NCI-H1417 treated with DMSO at 0.1 percent for 48 hours (cell line): ENCODE measurements at regions not wholly inside any gene's neighbourhood (a gene's known extent, or its start where the extent isn't known, plus 50 kb on each side); places are given as distances from the start of the nearest gene placed in this dataset.

Experiments used
- DNase-seq: peaks from one replicate; lab custom pipeline; 2025; lab: John Stamatoyannopoulos, UW

GRCh38 chrX:4878640-4879039, 1165.2 kb upstream of the PRKX start:
- no peak for DNase-seq

- no peak for DNase-seq
Measured at GRCh38 chrX:4876268-4876667, 1162.8 kb upstream of the PRKX start.

- DNase-seq = no peak
Measured at GRCh38 chrX:4851534-4851933, 1138.1 kb upstream of the PRKX start.

GRCh38 chrX:4850312-4850711, 1136.9 kb upstream of the PRKX start:
- no peak for DNase-seq

GRCh38 chrX:4844376-4844775, 1130.9 kb upstream of the PRKX start:
- no peak for DNase-seq

DNA sequence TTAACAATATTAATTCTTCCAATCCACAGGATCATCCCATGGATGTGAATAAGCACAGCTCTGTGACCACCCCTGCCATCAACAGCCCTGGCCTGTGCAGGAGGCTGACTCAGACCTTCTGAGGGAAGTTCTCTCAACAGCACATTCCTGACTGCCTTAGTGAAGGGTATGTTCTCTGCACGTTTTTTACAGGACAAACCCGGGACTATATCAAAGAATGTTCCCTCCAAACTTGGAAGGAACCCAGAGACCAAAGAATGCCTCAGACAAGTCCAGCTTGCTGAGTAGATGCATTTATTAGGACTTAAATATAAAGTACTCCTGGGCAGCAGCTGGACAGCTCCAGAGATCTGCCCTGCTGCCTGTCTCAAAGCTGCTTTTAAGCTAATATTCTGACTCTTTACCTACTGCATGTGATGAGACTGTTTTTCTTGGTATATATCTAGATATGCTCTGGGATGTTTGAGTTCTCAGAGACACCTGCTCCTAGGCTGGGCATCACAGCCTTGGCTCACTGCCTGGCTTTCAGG, 1127.8 kb upstream of the PRKX start:
- DNase-seq = no peak

DNA sequence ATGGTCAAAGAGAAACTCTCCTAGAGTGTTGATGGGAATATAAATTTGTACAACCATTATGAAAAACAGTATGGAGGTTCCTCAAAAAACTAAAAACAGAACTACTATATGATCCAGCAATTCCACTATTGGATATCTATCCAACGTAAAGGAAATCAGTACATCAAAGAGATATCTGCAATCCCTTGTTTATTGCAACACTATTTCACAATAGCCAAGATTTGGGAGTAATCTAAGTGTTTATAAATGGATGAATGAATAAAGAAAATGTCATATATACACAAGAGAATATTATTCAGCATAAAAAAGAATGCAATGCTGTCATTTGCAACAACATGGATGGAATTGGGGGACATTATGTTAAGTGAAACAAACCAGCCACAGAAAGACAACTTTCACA, 1118.1 kb upstream of the PRKX start:
- no peak for DNase-seq

GRCh38 chrX:4830880-4831557, 1117.6 kb upstream of the PRKX start:
- no peak for DNase-seq

DNA sequence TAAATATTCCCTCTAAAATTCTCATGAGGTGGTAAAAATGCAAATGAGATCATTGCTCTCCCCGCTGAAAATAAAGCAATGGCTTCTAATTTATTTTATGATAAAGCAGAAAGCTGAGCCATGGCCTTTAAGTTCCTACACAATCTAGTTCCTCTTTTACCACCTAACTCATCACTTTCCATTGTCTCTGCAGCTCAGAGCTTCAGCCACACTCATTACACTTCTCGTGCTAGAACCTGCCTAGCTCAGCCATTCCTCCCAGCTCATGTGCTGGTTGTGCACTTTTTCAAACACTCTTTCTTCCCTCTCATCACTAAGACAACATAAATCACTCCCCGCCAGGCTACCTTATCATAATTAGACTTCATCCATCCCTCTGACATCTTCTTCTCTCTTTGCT, 1112.1 kb upstream of the PRKX start:
- no peak for DNase-seq

DNA sequence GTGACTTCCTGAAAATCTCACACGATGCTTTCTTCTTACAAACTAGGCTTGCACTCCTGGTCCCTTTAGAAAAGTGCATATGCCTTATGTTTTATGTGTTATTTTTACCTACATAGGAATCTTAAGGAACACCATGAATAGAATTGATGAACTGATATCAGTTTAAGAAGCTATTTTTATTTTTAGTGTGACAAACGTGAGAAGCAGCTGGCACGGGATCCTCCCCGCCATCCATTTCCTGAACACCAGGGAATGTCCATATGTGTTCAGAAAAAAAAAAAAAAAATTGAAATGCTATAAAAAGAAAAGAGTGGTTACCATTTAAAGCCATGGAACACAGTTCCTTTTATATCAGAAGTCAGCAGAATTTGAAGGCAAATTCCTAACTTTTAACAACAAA, 1096.1 kb upstream of the PRKX start:
- DNase-seq = no peak

GRCh38 chrX:4805502-4805901, 1092.1 kb upstream of the PRKX start:
- DNase-seq = no peak

DNA sequence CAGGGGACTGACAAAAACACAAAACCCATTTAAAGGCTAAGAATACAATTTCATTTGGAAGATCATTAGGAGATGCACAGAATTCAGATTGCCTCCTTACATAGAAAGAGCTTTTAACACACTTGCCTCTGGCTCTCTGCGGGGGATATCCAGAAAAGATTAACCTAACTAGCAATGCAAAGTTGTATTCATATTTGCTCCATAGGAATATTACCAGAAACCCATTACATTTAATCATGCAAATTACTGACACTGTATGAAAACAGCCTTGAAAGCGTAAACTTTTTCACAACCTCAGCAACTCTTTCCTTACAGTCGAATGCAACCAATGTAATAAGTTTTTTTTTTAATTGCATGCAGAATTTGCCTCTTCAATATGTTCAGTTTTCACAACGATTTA, 1087.3 kb upstream of the PRKX start:
- DNase-seq = no peak

- no peak for DNase-seq
Measured at GRCh38 chrX:4787971-4788370, 1074.5 kb upstream of the PRKX start.

- DNase-seq = no peak
Measured at GRCh38 chrX:4764888-4765287, 1051.4 kb upstream of the PRKX start.

DNA sequence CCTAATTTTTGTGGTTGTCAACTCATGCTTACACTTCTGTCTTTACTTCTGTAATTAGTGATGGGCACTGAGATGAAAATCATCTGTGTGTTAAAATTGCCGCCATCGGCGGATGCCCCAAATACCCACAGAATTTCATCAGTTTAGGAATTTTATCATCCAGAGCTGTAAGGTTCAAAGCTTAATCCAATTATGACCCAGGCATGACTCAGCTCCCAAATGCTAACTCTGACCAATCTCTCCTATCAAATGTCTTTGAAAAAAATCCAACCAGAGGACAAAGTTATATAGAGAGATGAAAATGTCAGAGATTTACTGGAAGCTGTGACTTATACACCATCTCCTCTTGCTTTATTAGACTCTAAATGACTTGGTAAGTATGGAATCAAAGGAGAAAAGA, 1048.7 kb upstream of the PRKX start:
- DNase-seq = no peak

GRCh38 chrX:4754878-4755604, 1041.6 kb upstream of the PRKX start:
- DNase-seq = no peak

- no peak for DNase-seq
Measured at GRCh38 chrX:4741024-4741423, 1027.6 kb upstream of the PRKX start.

DNA sequence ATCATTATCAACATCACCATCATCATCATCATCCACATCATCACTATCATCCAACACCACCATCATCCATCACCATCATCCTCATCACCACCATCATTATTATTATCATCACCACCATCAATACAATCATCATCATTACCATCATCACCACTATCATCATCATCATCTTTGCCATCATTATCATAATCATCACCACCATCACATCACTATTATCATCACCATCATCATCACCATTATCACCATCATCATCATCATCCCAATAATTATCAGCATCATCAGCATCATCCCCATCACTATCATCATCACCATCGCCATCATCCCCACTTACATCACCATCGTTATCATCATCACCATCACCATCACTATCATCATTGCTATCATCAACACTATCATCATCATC, 1021.9 kb upstream of the PRKX start:
- no peak for DNase-seq

DNA sequence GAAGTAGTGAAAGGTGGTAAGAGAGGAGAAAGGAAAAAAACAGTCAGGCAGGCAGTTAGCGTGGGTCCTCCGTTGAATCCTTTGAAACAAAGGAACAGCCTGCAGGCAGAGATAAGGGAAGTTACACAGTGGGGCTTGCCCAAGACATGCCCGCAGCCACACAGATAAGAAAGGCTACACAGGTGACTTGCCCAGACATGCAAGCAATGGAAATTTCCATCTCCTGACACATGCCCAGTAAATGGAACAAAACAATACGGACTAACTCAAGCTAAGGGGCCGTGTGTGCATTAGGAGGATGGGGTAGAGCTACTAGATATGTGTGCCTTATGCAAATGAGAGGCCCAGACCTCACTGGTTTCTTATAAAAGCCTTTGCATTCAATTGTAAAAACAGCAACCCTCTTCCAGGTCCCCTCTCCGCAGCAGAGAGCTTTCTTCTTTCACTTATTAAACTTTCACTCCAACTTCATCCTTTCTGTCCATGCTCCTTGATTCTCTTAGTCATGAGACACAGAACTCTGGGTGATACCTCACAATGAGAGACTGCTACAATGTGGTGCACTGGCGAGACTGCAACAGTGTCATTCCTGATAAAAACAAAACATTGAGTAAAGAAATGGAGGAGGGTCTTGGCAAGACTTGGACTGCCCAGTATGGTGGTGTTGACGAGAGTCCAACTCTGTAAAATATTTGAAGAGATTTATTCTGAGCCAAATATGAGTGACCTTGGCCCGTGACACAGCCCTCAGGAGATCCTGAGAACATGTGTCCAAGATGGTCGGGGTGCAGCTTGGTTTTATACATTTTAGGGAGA, 997.4 kb upstream of the PRKX start:
- no peak for DNase-seq

DNA sequence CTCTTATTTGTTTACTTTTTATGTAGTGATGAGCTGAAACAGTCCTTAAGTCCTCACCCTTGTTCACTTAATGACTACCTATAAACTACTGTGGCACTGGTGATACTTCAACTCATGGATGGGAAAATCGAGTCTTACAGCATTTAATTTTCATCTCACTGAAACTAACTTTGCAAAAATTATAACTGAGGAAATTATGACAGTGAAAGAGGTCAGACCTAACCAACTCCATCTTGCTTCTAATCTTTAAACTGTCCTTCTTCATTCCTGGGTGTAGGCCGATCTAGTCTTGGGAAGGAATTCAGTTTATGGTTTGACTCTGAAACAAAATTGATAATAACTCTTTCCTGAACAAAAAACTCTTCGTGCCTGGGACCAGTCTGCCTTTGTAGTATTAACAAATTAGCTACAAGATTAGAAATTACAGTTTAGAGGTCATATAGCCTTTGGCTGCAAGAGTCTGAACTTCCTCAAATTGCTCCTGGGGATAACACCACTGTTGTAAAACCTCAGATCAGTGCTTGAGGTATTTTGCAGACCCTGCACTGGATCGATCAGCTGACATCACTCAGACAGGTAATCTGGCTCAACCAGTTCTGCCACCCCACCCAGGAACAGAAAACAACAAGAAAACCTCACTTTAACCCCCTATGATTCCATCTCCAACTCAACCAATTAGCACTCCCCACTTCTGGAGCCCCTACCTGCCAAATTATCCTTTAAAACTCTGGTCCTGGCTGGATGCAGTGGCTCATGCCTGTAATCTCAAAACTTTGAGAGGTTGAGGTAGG, 995.7 kb upstream of the PRKX start:
- DNase-seq = no peak

GRCh38 chrX:4706961-4707360, 993.5 kb upstream of the PRKX start:
- DNase-seq = no peak

DNA sequence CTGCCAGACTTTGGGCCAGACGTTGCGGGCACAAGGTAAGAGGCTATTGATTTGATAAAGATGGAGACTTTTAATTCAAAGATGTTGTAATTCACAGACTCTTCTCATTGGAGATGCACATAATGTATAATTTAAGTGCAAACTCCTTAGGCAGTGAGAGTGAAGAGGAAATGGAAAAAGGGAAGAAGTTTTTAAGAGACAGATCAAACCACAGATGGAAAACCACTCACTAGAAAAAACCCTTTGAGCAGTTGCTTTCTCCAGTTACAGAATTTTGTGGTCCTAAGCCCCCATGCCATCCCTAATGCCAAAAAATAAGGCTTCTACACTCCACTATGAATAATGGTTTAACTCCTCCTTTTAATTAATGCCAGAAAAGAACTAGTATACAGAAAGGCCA, 977.1 kb upstream of the PRKX start:
- DNase-seq = no peak
